HL-60/S4 treated with retinoic acid at 250 ng/mL for 4 days and 3 days (cell line): ENCODE measurements at regions not wholly inside any gene's neighbourhood (a gene's known extent, or its start where the extent isn't known, plus 50 kb on each side); places are given as distances from the start of the nearest gene placed in this dataset.

Experiments used
- in situ Hi-C: fragments of 300-500 bp; cut with MboI; formaldehyde crosslinking; loops from 2 replicates; pipeline ENCODE4 v1.7.0; 2022; ENCODE audit warnings: low sequenced_read_pairs

DNA sequence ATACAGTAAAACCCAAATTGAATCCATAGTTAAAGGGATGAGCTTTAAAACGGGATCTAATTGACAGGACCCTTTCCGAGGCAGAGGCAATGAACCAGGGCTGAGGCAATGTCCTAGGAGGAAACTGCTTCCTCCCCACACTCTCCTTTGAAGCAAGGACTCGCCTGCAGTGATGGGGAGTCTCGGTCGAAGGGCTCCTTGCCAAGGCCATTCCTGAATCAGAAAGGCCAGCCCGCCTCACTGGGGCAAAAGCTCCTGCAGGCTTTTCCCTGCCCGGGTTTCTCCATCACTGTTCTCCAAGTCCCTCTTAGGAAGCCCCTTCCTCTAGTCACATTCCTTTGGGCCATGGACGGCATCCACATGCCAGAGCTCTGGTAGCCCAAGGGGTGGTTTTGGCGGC lies 132.0 kb downstream of the RBFOX3 start:
- in situ Hi-C loops, result no loop called here

DNA sequence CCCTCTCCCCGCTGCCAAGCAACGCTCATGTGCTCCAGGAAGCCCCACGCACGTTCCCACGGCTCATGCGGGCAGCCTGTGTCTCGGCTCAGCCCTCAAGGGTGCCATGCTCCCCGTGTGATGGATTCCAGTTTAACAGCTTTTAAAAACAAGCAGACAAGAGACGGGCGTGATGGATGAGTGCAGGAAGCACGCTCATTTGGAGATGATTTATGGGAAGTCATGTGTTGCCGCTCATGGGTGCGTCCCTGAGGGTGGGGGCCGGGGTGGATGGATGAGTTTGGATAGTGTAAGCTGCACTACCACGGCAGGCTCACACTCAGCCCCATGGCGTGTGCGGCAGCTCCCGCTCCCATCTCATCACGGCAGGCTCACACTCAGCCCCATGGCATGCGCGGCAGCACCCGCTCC lies 132.8 kb downstream of the RBFOX3 start:
- in situ Hi-C loops, result no loop called here

DNA sequence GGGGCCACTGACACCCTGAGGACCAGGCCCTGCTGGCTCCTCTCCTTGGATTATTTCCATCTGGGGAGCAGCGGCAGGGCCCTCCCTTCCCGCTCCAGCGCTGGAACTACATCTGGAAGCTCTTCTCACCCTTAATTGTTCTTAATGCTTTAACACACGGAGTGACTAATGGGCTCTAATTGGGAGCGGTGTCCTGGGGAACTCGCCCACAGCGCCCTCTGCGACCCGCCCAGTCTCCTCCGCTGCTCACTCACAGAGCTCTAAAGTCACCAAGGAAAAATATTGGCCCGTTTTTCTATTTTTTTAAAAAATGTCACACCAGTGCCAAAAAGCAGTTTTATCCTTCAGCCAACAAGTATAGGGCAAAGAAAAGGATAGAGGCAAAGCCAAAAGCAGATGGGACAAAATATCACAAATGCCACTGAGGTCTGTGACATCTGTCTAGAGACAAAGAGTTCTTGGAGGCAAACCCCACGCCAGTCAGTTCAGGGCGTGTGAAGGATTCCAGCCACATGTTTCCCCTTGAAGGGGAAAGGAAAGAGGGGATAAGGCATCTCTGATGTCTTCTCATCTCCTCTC lies 134.7 kb downstream of the RBFOX3 start:
- in situ Hi-C loops, result no loop called here

DNA sequence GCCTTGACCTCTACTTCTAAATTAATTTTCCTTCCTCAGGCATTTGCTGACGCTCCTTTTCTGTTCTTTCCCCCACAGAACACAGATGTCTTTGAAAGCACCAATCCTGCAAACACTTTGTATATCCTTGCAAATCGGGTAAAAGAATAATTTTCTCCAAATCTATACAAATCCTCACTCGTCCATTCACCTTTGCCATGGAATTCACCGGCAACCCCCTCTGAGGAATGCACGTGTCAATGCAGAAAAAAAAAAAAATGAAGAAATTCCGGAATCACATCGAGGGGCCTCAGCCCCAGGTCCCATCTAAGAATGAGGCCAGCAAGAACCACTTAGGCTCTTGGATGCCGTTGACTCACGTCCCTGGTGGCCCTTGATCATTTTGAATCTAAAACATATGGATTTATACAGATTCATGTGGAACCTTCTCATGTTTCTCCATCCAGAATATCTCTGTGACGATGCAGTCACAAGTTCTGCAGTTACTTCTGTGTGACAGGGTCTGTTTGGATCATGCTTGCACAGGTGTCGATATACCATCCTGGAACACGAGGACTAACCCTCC lies 136.9 kb downstream of the RBFOX3 start:
- in situ Hi-C loops, result no loop called here

DNA sequence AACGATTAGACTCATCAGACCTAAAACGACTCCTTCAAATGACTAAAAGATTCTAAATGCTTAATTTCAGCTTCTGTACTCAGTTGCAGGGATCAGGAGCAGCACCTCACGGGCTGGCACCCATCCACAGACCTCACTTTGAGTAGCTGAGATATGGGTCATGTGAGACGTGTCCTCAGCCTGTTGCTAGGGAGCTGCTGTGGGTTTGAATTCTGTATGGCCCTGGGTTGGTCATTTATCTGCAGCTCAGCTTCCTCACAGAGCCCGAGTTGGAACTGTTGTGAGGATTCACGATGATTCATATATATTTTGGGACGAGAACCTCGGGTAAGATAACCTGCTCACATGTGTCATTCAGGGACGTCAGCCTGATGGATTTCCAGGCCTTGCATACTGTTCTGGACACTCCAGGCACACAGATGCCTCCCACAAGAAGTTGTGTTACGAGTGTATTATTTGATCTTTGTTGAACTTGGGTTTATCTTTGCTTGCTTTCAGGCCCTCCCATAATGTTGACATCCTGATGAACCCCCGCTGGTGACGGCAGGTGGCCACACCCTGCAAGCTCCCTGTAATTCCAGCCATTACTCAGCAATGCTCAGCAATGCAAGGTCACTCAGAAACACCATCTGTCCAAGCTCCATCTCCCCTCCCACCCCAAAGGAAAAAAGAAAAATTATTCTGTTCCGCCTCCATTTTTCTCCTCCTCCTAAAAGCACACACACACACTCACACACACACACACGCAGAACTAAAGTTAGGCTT lies 137.6 kb downstream of the RBFOX3 start:
- in situ Hi-C loops, result no loop called here

DNA sequence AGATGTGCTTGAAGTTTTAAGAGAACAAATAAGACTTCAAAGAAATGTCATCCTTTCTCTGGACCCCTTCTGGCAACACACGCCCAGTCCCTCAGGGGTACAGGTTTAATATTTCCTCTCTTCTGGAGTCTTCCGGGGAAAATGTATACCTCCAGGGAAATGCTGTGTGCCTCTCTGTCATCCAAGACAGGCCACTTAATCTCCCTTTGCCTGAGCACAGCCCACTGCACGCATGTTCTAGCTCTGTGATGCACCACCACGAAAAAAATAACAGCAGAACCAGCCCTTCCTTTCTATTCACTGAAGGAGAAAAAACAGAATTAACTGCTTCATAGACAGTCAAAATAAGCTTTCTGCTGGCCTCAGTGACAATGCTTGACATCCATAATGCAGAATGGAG lies 140.1 kb downstream of the RBFOX3 start:
- in situ Hi-C loops, result no loop called here

DNA sequence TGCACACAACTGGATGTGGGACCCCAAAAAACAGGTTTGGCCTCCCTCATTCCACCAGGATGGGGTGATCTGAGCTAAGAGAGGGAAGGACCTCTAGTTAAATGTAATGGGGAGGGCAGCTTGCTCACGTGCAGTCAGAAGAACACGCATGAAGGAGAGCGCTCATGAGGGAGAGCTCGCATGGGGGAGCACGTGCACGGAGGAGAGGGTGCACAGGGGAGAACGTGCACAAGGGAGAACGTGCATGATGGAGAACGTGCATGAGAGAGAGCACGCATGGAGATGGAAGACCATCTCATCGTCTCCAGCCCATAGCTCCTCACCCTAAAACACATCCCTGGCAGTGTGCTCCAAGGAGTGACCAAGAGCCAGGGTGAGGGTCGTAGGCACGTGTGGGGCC lies 141.2 kb downstream of the RBFOX3 start:
- in situ Hi-C loops, result no loop called here

DNA sequence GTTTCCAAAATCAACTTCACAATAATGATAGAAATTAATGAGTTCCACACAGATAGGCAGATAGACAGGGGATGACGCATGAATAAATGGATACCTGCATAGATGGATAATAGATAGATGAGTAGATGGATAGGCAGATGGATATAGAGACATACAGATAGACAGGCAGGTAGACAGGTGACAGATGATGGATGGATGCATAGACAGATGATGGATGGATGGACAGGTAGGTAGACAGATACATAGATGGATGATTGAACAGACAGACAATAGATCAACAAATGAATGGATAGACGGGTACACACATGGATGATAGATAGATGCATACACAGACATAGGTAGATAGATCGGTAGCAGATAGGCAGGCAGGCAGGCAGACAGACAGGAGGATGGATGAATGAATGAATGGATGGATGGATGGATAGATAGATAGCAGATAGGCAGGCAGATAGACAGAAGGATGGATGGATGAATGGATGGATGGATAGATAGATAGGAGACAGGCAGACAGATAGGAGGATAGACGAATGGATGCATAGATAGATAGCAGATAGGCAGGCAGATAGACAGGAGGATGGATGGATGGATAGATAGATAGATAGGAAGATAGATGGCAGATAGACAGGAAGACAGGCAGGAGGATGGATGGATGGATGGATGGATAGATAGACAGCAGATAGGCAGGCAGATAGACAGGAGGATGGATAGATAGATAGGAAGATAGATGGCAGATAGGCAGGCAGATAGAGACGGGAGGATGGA lies 142.5 kb downstream of the RBFOX3 start:
- in situ Hi-C loops, result no loop called here

DNA sequence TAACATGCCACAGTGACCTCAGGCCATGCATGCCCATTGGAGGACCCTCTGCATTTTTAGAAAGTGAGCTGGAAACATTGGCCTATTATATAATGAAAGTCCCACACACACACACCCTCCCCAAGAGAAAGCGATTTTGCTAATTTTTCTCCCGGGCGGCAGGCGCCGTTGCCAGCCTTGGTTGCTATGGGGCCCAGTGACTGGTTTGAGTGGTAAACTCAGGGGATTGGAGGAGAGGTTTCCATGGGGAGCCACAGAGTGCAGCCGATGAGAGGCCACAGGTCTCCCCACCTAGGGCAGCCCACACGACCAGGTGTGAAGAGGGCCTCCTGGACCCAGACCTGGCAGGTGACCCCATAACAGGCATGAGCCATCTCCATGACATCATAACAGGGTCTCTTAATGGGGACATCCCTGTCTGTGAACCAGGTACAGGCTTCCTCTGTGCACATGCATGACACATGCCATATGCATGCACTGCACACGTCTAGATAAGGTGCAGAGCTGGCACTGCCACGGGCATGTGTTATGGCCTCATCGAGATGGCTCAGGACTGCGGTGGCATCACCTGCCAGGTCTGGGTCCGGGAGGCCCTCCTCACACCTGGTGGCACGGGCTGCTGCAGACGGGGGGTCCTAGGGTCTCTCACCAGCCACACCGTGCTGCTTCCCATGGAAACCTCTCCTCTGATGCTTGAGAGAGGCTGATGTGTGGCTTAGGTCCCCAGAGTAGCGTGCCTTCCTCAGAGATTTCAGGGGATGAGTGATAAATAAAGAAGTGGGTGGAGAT lies 144.1 kb downstream of the RBFOX3 start:
- in situ Hi-C loops, result no loop called here

DNA sequence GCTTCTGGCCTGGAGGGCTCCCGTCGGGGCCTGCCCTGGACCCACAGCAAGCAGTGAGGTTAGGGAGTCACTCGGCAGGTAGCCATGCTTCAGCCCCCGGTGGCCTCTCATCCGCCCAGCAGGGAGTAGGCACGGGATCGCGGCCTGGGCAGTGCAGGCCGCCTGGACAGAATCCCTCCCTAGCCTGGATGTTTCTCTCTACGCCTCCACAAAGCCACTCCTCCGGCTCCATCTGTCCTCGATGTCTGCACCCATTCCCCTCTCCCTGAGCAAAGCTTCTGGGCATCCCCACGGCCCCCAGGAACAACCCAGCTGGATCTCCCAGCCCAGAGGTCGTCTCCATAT lies 145.2 kb downstream of the RBFOX3 start:
- in situ Hi-C loops, result no loop called here

DNA sequence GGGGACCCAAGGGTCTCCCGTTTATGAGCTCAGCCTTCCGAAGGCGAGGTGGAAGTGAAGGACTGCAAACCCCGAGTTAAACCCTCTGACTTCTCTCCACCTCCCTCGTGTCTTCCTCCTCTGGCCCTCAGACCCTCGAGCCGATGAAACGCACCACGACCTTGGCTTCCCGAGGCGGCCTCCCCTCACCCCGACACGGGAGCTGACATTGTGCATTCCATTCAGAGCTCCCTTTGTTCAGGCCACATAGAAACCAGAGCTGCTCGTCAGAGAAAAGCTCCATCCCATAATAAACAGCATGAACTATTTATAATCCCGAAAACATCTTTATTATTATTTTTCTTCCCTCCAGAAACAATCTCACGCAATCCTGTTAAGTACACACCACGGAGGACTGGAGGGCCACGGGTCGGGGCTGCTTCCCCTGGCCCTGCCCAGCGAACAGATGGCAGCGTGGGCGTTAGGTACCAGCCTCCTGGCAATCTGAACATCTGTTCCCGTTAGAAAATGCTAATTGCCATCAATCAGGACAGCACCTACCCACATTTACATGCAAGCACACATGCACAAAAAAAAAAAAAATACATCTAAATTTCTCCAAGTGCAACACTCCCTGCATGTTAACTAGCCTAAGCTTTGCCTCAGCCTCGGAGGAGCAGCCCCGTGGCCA lies 145.7 kb downstream of the RBFOX3 start:
- in situ Hi-C loops, result no loop called here

DNA sequence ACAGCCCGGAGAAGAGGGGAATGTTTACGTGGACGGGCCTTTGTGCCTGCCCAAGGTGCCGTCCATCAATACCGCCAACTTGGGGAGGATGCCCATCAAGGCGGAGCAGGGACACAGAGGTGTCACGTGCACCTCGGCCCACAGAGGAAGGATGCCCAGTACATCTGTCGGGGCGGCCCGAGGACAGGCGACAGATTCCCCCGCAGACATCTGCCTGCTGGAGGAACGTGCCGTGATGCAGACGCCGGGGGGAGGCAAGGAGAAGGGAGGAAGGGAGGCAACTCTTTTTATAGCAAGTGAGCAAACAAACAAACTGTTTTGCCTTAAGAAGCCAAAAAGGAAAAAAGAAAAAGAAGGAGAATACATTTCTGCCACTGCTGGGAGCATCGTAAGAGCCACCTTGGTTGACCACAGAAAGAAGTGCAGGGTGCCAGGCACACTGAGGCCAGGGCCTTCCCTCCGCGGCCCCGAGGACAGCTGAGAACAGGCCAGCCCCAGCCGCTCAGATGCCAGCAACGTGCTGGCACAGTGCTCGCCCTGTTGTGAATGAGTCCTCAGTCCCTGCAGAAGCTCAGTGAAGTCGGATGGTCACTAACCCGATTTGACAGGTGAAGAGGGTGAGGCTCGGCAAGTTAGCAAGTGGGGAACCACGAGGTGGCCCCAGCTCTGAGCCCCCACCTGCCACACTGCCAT lies 146.4 kb downstream of the RBFOX3 start:
- in situ Hi-C loops, result no loop called here

DNA sequence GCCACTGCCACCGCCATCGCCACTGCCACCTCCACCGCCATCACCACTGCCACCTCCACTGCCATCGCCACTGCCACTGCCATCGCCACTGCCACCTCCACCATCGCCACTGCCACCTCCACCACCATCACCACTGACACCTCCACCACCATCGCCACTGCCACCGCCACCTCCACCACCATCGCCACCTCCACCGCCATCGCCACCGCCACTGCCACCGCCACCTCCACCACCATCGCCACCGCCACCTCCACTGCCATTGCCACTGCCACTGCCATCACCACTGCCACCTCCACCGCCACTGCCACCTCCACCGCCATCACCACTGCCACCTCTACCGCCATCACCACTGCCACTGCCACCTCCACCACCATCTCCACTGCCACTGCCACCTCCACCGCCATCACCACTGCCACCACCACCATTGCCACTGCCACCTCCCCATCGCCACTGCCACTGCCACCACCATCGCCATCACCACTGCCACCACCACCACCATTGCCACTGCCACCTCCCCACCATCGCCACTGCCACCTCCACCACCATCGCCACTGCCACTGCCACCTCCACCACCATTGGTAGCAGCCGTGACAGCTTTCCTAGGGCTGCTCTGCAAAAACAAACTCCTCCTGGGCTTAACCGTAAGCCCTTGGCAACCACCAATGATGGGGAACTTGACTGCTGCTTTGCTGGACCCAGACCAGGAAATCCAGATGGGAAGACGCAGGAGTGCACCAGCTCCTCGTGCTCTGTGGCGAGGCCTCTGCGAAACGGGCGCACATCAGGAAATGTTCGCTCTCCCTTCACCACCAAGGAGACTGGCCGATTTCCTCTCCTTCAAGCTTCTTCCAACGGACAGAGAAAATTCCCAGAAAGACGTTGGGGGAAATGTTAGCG lies 147.2 kb downstream of the RBFOX3 start:
- in situ Hi-C loops, result no loop called here

DNA sequence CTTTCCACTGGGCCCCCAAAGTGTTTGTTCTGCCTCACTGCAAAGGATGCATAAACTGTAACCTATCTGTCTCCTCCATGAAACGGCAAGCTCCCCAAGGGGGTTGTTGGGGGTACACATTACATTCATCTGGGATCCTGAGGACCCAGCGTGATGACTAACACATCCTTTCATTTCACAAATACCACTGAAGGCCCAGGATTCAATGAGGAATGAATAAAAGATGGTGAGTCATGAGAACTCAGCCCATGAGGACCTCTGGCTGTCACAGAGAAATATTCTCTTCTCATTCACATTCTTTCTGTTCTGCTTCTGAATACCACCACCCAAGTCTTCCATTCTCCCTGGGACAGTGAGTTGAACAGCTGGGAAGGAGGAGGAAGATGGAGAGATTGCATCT lies 149.8 kb downstream of the RBFOX3 start:
- in situ Hi-C loops, result no loop called here

DNA sequence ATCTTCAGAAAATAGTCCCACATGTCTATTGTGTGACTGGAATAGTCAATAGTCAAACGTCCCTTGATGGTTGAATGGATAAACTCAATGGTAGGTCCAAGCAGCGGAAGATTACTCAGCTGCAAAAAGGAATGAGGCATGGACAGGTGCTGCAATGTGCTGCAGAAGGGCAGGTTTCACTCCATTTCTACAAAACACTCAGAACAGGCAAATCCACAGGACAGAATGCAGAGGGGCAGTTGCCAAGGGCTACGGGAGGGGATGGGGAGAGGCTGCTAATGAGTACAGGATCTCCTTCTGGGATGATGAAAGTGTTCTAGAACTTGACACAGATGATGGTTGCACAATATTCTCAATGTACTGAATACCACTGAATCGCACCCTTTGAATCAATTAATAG lies 151.0 kb downstream of the RBFOX3 start:
- in situ Hi-C loops, result no loop called here

DNA sequence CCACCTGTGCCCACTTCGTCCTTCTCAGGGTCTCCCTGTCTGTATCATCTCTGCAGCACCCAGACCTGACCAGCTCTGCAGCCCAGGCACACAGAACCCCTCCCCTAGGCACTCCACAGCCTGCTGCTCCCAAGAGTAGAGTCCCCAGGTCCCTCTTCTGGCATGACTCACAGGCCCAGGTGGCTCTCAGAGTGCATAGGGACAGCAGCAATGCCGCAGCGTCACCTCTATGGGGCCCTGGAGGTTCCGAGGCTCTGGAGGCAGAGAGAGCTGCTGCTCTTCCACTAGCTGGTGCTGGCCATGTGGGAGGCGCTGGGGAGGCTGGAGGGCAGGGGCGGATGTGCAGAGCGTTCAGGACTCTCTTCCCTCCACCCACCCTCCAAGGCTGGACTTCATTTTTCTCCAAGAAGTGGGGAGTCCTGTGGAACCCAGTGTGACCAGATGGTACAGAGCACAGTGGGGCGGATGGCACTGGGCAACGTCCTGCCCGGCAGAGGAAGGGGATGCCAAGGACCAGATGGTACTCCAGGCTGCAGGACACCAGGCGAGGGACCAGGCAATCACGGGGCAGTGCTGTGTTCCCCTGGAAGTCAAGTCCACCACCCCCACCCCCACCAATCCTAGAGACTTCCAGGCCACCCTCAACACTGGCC lies 151.7 kb downstream of the RBFOX3 start:
- in situ Hi-C loops, result no loop called here

DNA sequence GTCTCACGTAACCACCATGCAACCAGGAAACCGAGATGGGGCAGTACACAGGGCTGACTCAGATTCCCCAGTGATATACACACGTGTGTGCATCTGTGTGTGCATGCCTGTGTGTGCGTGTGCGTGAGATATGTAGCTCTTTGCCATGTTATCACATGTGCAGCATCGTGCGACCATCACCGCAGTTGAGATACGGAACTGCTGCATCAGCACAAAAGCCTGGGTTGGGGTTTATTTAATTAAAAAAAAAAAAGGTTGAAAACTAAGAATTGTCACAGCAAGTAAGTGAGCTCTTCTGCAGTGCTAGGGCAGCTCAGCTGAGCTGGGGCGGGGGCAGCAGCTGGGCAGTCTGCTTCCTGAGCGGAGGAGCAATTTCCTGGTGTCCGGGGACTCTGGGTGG lies 152.5 kb downstream of the RBFOX3 start:
- in situ Hi-C loops, result no loop called here

DNA sequence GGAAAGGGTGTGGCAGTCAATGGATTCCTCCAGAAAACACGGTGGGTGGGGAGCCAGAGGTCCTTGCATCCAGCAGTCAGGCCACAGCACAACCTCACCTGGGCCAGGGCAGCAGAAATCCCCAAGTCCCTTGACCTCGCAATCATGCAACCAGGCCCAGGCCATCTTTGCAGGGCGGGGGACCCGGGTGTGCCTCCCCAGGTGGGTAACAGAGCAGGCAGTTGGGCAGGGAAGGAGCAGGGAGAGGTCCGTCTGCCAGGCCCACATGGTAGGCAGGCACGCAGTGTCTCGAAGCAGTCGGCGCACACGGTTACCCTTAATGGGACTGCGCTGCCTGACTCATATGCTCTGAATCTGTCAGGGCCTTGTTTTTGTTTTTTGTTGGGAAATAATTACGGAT lies 153.0 kb downstream of the RBFOX3 start:
- in situ Hi-C loops, result no loop called here

DNA sequence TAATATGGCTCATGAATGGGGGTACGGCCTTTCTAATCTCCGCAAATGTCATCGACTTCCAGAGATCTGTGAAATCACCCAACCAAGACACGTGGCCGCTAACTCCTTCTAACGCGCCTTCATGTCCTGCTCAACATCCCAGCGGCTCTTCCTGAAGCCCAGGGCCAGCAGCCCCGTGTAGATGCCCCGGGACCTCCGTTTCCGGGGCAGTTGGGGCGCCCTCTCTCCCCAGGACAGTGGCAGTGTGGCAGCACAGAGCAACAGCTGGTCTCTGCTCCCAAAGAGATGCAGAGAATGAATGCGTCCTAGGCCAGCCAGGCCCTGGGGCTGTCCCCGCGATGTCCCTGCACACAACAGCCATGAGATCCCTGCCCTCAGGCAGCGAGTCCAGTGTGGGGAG lies 153.5 kb downstream of the RBFOX3 start:
- in situ Hi-C loops, result no loop called here
